NB4 (cell line): ENCODE measurements at regions not wholly inside any gene's neighbourhood (a gene's known extent, or its start where the extent isn't known, plus 50 kb on each side); places are given as distances from the start of the nearest gene placed in this dataset.

Experiments
- DNase-seq: peaks from one replicate; pipeline ENCODE4 v3.0.0; 2010; ENCODE audit warnings: low read depth
- H3K4me3 ChIP-seq: one replicate; pipeline ENCODE4 v1.5.1; 2011; ENCODE audit warnings: mild to moderate bottlenecking, low read depth, low read length, moderate library complexity
- MAX ChIP-seq: IDR thresholded peaks from 2 replicates; pipeline ENCODE4 v1.6.1; 2011; ENCODE audit warnings: low read depth, low read length
- MYC ChIP-seq: IDR thresholded peaks from 2 replicates; pipeline ENCODE4 v1.6.1; 2011; ENCODE audit warnings: low read depth, low read length
- POLR2A ChIP-seq: IDR thresholded peaks from 2 replicates; pipeline ENCODE4 v1.6.1; 2011; ENCODE audit warnings: mild to moderate bottlenecking; ENCODE audit not compliant: insufficient read length; ENCODE audit errors: extremely low read depth
- TF ChIP-seq, protein P1 (sequence below): IDR thresholded peaks from one replicate; pipeline ENCODE4 v1.5.1; 2012; ENCODE audit warnings: low read depth, low read length

DNA sequence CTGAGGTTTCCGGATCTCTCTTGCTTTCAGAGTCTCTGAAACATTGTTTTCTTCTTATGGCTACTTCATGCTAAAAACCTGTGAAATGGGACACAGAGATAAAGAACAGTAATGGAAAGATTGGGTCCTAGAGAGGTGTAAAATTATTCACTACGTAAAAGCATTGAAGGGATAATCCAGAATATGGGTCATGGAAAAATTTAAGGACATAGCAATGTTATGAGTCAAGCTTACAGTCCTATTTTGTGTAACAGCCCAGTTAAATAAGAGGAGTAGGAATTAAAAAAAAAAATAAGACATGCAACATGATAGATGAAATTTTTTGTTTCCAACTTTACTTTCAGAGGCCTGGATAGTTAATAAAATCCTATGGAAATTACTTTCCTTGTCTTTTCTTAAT lies 61.9 kb upstream of the ELL2 start:
- H3K4me3 ChIP-seq, result no peak overlapping the region
- DNase-seq, result no peak
- TF ChIP-seq MYC, result no peak
- no peak for TF ChIP-seq MAX
- no peak for TF ChIP-seq POLR2A
- TF ChIP-seq, protein P1, sequence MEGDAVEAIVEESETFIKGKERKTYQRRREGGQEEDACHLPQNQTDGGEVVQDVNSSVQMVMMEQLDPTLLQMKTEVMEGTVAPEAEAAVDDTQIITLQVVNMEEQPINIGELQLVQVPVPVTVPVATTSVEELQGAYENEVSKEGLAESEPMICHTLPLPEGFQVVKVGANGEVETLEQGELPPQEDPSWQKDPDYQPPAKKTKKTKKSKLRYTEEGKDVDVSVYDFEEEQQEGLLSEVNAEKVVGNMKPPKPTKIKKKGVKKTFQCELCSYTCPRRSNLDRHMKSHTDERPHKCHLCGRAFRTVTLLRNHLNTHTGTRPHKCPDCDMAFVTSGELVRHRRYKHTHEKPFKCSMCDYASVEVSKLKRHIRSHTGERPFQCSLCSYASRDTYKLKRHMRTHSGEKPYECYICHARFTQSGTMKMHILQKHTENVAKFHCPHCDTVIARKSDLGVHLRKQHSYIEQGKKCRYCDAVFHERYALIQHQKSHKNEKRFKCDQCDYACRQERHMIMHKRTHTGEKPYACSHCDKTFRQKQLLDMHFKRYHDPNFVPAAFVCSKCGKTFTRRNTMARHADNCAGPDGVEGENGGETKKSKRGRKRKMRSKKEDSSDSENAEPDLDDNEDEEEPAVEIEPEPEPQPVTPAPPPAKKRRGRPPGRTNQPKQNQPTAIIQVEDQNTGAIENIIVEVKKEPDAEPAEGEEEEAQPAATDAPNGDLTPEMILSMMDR, result no peak

GRCh38 chr5:96022971-96023370 lies 61.3 kb upstream of the ELL2 start:
- no peak overlapping the region for H3K4me3 ChIP-seq

DNA sequence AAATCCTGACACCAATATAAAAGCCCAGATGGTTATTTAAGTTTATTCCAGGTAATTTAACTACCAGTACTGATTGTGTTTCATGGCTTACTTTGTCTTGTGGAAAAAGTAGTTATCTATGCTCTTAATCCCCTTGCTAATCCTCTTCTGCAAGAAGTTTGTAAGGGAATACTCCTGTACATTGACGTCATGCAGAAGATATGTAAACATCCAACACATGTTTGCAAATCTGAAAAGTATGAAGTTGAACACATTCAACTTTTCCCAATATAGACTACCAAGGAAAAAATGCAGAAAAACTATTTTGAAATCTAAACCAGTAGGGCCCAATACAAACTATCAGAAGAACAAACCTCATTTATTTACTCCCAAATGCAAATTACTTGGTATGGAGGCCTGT lies 56.3 kb upstream of the ELL2 start:
- H3K4me3 ChIP-seq, result no peak overlapping the region
- no peak for DNase-seq
- TF ChIP-seq, protein P1, result no peak
- TF ChIP-seq MAX (no peak), POLR2A (no peak), MYC (no peak)

More at GRCh38 chr5:96022971-96023370, 61.3 kb upstream of the ELL2 start:
- TF ChIP-seq, protein P1, result no peak
- TF ChIP-seq POLR2A (no peak), MAX (no peak), MYC (no peak)
- no peak for DNase-seq

DNA sequence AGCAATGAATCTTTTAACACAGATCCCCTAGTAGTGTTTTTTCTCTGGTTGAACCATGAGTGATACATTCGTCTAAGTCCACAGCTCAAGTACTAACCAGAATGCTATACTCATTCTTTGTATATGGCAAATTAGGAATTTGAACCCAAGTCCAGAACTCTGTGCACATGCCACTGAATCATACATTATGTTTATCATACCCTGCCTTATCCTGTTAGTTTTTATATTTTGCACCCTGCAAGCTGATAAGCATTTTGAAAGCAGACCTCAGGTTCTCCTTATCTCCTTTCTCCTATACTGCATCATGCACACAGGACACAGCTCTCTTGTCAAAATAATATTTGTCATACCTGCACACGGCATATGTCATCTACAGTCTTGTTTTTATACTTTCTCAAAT lies 54.6 kb upstream of the ELL2 start:
- TF ChIP-seq POLR2A, result no peak
- TF ChIP-seq MAX, result no peak
- TF ChIP-seq, protein P1, result no peak
- TF ChIP-seq MYC, result no peak
- no peak overlapping the region for H3K4me3 ChIP-seq
- no peak for DNase-seq

DNA sequence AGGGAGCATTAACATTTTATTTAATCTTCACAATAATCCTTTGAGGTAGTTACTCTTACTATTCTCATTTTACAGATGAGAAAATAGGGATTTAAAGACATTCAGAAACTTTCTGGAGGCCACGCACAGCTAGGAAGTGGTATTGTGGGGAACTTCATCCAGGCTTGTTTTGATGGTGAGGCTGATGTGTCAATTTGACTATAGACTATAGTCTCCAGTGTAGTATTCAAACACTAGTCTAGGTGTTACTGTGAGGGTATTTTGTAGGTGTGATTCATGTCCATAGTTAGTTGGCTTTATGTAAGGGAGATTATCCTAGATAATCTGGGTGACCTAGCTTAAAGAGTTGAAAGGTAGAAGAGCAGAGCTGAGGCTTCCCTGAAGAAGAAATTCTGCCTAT lies 54.1 kb upstream of the ELL2 start:
- DNase-seq, result no peak
- TF ChIP-seq MYC (no peak), POLR2A (no peak), MAX (no peak)
- TF ChIP-seq, protein P1, result no peak
- no peak overlapping the region for H3K4me3 ChIP-seq

- TF ChIP-seq POLR2A (no peak), MYC (no peak), MAX (no peak)
- TF ChIP-seq, protein P1, result no peak
Measured at GRCh38 chr5:96014395-96014794, 52.7 kb upstream of the ELL2 start.

More at GRCh38 chr5:96014395-96014794, 52.7 kb upstream of the ELL2 start:
- H3K4me3 ChIP-seq, result no peak overlapping the region
- no peak for DNase-seq
